ENCODE measurements at regions not wholly inside any gene's neighbourhood (a gene's known extent, or its start where the extent isn't known, plus 50 kb on each side); places are given as distances from the start of the nearest gene placed in this dataset.

GRCh38 chr13:104597546-104598180, 1531.4 kb upstream of the SLC10A2 start:
- Histone ChIP-seq H3K4me3 (ENCODE audit: low read depth, low read length) (no peak overlapping the region), H3K27ac (no peak overlapping the region), H3K27me3 (ENCODE audit: insufficient read depth, low read depth, severe bottlenecking) (no peaks in the 10 kb centered on the region), H3K36me3 (no peaks in the 10 kb centered on the region), H3K9me3 (ENCODE audit: severe bottlenecking) (no peaks in the 10 kb centered on the region)
- DNase-seq: no peak
- TF ChIP-seq CTCF (IDR thresholded peaks at IDR 0.05; ENCODE audit: low read depth, low read length): no peak

- Histone ChIP-seq H3K4me3 (ENCODE audit: low read depth, low read length) (no peak overlapping the region), H3K27me3 (ENCODE audit: insufficient read depth, low read depth, severe bottlenecking) (no peaks in the 10 kb centered on the region), H3K9me3 (ENCODE audit: severe bottlenecking) (no peaks in the 10 kb centered on the region), H3K27ac (no peak overlapping the region), H3K36me3 (no peaks in the 10 kb centered on the region)
- no peak for TF ChIP-seq CTCF (IDR thresholded peaks at IDR 0.05; ENCODE audit: low read depth, low read length)
- DNase-seq: no peak
Observed at GRCh38 chr13:104595511-104595910, 1529.3 kb upstream of the SLC10A2 start.

GRCh38 chr13:104594806-104595205, 1528.6 kb upstream of the SLC10A2 start:
- no peaks in the 10 kb centered on the region for H3K27me3 ChIP-seq (ENCODE audit: insufficient read depth, low read depth, severe bottlenecking)
- no peaks in the 10 kb centered on the region for H3K9me3 ChIP-seq (ENCODE audit: severe bottlenecking)
- no peaks in the 10 kb centered on the region for H3K36me3 ChIP-seq
- H3K4me3 ChIP-seq (ENCODE audit: low read depth, low read length): no peak overlapping the region
- no peak for TF ChIP-seq CTCF (IDR thresholded peaks at IDR 0.05; ENCODE audit: low read depth, low read length)
- no peak for DNase-seq
- no peak overlapping the region for H3K27ac ChIP-seq

- DNase-seq: no peak
- H3K27ac ChIP-seq: no peak overlapping the region
- TF ChIP-seq CTCF (IDR thresholded peaks at IDR 0.05; ENCODE audit: low read depth, low read length): no peak
- no peaks in the 10 kb centered on the region for H3K36me3 ChIP-seq
- no peaks in the 10 kb centered on the region for H3K9me3 ChIP-seq (ENCODE audit: severe bottlenecking)
- no peaks in the 10 kb centered on the region for H3K27me3 ChIP-seq (ENCODE audit: insufficient read depth, low read depth, severe bottlenecking)
- H3K4me3 ChIP-seq (ENCODE audit: low read depth, low read length): no peak overlapping the region
Observed at GRCh38 chr13:104593693-104594092, 1527.5 kb upstream of the SLC10A2 start.

DNA sequence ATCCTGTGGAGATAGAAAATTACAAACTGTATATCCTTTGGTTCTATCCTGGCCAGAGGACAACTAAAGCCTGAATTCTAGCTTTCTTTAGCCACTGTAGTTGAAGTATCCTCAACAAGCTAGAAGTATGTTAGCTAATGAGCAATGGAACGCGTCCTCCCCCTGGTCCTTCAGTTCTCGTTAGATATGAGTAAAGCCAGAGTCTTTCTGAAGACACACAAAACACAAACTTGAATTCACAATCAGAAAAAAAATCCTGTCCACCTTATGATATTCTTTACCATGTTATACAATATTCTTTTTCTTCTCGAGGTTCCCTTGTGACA, 1527.0 kb upstream of the SLC10A2 start:
- Histone ChIP-seq H3K36me3 (no peaks in the 10 kb centered on the region), H3K27ac (no peak overlapping the region), H3K9me3 (ENCODE audit: severe bottlenecking) (no peaks in the 10 kb centered on the region), H3K4me3 (ENCODE audit: low read depth, low read length) (no peak overlapping the region), H3K27me3 (ENCODE audit: insufficient read depth, low read depth, severe bottlenecking) (no peaks in the 10 kb centered on the region)
- no peak for DNase-seq
- no peak for TF ChIP-seq CTCF (IDR thresholded peaks at IDR 0.05; ENCODE audit: low read depth, low read length)

GRCh38 chr13:104592545-104593250, 1526.5 kb upstream of the SLC10A2 start:
- Histone ChIP-seq H3K27me3 (ENCODE audit: insufficient read depth, low read depth, severe bottlenecking) (no peaks in the 10 kb centered on the region), H3K9me3 (ENCODE audit: severe bottlenecking) (no peaks in the 10 kb centered on the region), H3K36me3 (no peaks in the 10 kb centered on the region), H3K27ac (no peak overlapping the region), H3K4me3 (ENCODE audit: low read depth, low read length) (no peak overlapping the region)
- no peak for DNase-seq
- no peak for TF ChIP-seq CTCF (IDR thresholded peaks at IDR 0.05; ENCODE audit: low read depth, low read length)
